GM21529 (cell line): ENCODE measurements at regions not wholly inside any gene's neighbourhood (a gene's known extent, or its start where the extent isn't known, plus 50 kb on each side); places are given as distances from the start of the nearest gene placed in this dataset.

Source experiments
- ATAC-seq: cut with Tn5 transposase; IDR thresholded peaks from one replicate; pipeline ENCODE4 v1.9.1; 2021; ENCODE audit not compliant: unreplicated experiment

- ATAC-seq, result no peak
Measured at GRCh38 chr7:41306486-41306885, 396.4 kb downstream of the INHBA start.

GRCh38 chr7:41305001-41305400 lies 397.9 kb downstream of the INHBA start:
- no peak for ATAC-seq

- no peak for ATAC-seq
Measured at GRCh38 chr7:41303709-41304108, 399.2 kb downstream of the INHBA start.

- ATAC-seq, result no peak
Measured at GRCh38 chr7:41298409-41298808, 404.5 kb downstream of the INHBA start.

- no peak for ATAC-seq
Measured at GRCh38 chr7:41297166-41297565, 405.7 kb downstream of the INHBA start.

- ATAC-seq, result no peak
Measured at GRCh38 chr7:41295455-41295815, 407.5 kb downstream of the INHBA start.

- ATAC-seq, result no peak
Measured at GRCh38 chr7:41294556-41295454, 408.1 kb downstream of the INHBA start.

GRCh38 chr7:41292487-41292886 lies 410.4 kb downstream of the INHBA start:
- no peak for ATAC-seq

- ATAC-seq, result no peak
Measured at GRCh38 chr7:41287559-41288335, 415.1 kb downstream of the INHBA start.

- no peak for ATAC-seq
Measured at GRCh38 chr7:41280491-41280890, 422.4 kb downstream of the INHBA start.

- no peak for ATAC-seq
Measured at GRCh38 chr7:41277561-41277960, 425.3 kb downstream of the INHBA start.

GRCh38 chr7:41275255-41275654 lies 427.6 kb downstream of the INHBA start:
- ATAC-seq, result no peak

GRCh38 chr7:41274179-41274578 lies 428.7 kb downstream of the INHBA start:
- ATAC-seq, result no peak

- ATAC-seq, result no peak
Measured at GRCh38 chr7:41272664-41273063, 430.2 kb downstream of the INHBA start.

- no peak for ATAC-seq
Measured at GRCh38 chr7:41268878-41269277, 434.0 kb downstream of the INHBA start.

- no peak for ATAC-seq
Measured at GRCh38 chr7:41261080-41261479, 441.8 kb downstream of the INHBA start.

- ATAC-seq, result no peak
Measured at GRCh38 chr7:41257660-41258059, 445.2 kb downstream of the INHBA start.

- no peak for ATAC-seq
Measured at GRCh38 chr7:41256186-41256945, 446.5 kb downstream of the INHBA start.

- no peak for ATAC-seq
Measured at GRCh38 chr7:41255716-41256115, 447.2 kb downstream of the INHBA start.

- ATAC-seq, result no peak
Measured at GRCh38 chr7:41255113-41255512, 447.8 kb downstream of the INHBA start.

GRCh38 chr7:41252957-41253356 lies 449.9 kb downstream of the INHBA start:
- ATAC-seq, result no peak
